Endodermal cell (in vitro differentiated cells): ENCODE measurements at regions not wholly inside any gene's neighbourhood (a gene's known extent, or its start where the extent isn't known, plus 50 kb on each side); places are given as distances from the start of the nearest gene placed in this dataset.

Experiments used
- DNase-seq: peaks from one replicate; pipeline ENCODE4 v3.0.0-alpha.2; 2017
- H3K27ac ChIP-seq: 2 replicates; pipeline ENCODE4 v1.5.1; 2013; ENCODE audit warnings: mild to moderate bottlenecking, low read depth, low read length, moderate library complexity
- H3K27me3 ChIP-seq: 2 replicates; pipeline ENCODE4 v1.6.1; 2013; ENCODE audit warnings: mild to moderate bottlenecking, low read length, moderate library complexity; ENCODE audit not compliant: insufficient read depth, control insufficient read depth, poor library complexity, severe bottlenecking
- H3K36me3 ChIP-seq: 2 replicates; pipeline ENCODE4 v1.7.0; 2013; ENCODE audit warnings: mild to moderate bottlenecking, low read length, moderate library complexity; ENCODE audit not compliant: control insufficient read depth, insufficient read depth
- H3K4me1 ChIP-seq: one replicate; pipeline ENCODE4 v1.7.0; 2013; ENCODE audit warnings: low read length; ENCODE audit not compliant: control insufficient read depth, insufficient read depth
- H3K4me3 ChIP-seq: 2 replicates; pipeline ENCODE4 v1.5.1; 2013; ENCODE audit warnings: mild to moderate bottlenecking, low read length, moderate library complexity
- H3K9ac ChIP-seq: 2 replicates; pipeline ENCODE4 v1.6.1; 2013; ENCODE audit warnings: mild to moderate bottlenecking, low read length, moderate library complexity; ENCODE audit not compliant: poor library complexity, severe bottlenecking; ENCODE audit errors: extremely low read depth
- H3K9me3 ChIP-seq: 2 replicates; pipeline ENCODE4 v1.6.1; 2013; ENCODE audit warnings: mild to moderate bottlenecking, low read length, moderate library complexity; ENCODE audit not compliant: control insufficient read depth
- H3K27ac Mint-ChIP-seq: 2 replicates; pipeline ENCODE4 v1.8.0; 2020; ENCODE audit warnings: mixed read lengths
- H3K27me3 Mint-ChIP-seq: 2 replicates; pipeline ENCODE4 v1.8.0; 2021; ENCODE audit warnings: mild to moderate bottlenecking, mixed read lengths; ENCODE audit not compliant: insufficient read depth
- H3K36me3 Mint-ChIP-seq: 2 replicates; pipeline ENCODE4 v1.8.0; 2020; ENCODE audit warnings: low read depth, mixed read lengths
- H3K4me1 Mint-ChIP-seq: 2 replicates; pipeline ENCODE4 v1.8.0; 2020; ENCODE audit warnings: mixed read lengths
- H3K4me3 Mint-ChIP-seq: 2 replicates; pipeline ENCODE4 v1.8.0; 2020; ENCODE audit warnings: mild to moderate bottlenecking, moderate library complexity, mixed read lengths
- H3K9me3 Mint-ChIP-seq: 2 replicates; pipeline ENCODE4 v1.8.0; 2020; ENCODE audit warnings: mild to moderate bottlenecking, mixed read lengths
- WGBS, 2 experiments: methylation state at CpG; one replicate each; pipeline versions ENCODE4 v1.1.5 to v1.1.7; 2013; ENCODE audit warnings: missing lambda C conversion rate in 2 of 2, mixed read lengths in 1 of 2; ENCODE audit not compliant: insufficient coverage in 1 of 2, insufficient read length in 1 of 2; 5-methylcytosine and 5-hydroxymethylcytosine counted together
- TF ChIP-seq, protein P1 (sequence below): fragments of 200-600 bp; sonication (generic); conservative IDR thresholded peaks from 2 replicates; pipeline ENCODE4 v1.5.0; 2021; ENCODE audit warnings: antibody characterized with exemption, mild to moderate bottlenecking

DNA sequence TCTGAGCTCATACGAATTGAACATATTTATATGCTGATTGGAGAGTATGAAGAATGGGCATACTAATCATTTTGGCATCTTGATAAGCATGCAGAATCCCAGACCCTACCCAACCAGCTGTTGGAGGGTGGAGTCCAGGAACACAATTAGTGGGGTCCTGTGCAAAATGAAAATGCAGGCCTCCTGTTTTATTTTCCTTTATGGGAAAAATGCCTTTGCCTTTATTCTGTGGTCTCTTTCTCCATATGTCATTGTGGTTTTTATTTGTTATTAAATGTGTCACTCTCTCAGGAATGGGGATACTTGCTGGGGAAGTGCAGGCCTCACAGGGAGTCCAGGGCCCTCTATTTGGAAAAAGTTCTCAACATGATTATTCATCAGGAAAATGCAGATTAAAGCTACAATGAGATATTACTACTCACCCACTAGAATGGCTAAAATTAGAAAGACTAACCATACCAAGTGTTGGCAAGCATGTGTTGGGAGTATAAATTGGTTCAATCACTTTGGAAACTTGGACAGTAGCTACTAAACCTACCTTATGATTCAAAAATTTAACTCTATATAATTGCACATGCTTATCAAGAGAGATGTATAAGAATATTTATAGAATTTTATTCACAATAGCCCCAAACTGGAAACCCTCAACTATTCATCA is 185.1 kb upstream of the FOXN2 start:
- no peak overlapping the region for H3K27ac ChIP-seq
- H3K9me3 Mint-ChIP-seq, result no peaks in the 10 kb centered on the region
- no peaks in the 10 kb centered on the region for H3K36me3 ChIP-seq
- no peaks in the 10 kb centered on the region for H3K27me3 Mint-ChIP-seq
- no peak for DNase-seq
- no peaks in the 10 kb centered on the region for H3K4me1 ChIP-seq
- no peak overlapping the region for H3K4me3 ChIP-seq
- H3K27me3 ChIP-seq, result no peaks in the 10 kb centered on the region
- H3K4me1 Mint-ChIP-seq, result no peaks in the 10 kb centered on the region
- no peak overlapping the region for H3K4me3 Mint-ChIP-seq
- WGBS, 2 experiments, result 89 to 95% methylated on average over 1 of the region's 1 CpG
- no peak overlapping the region for H3K9ac ChIP-seq
- no peaks in the 10 kb centered on the region for H3K9me3 ChIP-seq
- H3K27ac Mint-ChIP-seq, result no peak overlapping the region
- H3K36me3 Mint-ChIP-seq, result no peaks in the 10 kb centered on the region
- TF ChIP-seq, protein P1, sequence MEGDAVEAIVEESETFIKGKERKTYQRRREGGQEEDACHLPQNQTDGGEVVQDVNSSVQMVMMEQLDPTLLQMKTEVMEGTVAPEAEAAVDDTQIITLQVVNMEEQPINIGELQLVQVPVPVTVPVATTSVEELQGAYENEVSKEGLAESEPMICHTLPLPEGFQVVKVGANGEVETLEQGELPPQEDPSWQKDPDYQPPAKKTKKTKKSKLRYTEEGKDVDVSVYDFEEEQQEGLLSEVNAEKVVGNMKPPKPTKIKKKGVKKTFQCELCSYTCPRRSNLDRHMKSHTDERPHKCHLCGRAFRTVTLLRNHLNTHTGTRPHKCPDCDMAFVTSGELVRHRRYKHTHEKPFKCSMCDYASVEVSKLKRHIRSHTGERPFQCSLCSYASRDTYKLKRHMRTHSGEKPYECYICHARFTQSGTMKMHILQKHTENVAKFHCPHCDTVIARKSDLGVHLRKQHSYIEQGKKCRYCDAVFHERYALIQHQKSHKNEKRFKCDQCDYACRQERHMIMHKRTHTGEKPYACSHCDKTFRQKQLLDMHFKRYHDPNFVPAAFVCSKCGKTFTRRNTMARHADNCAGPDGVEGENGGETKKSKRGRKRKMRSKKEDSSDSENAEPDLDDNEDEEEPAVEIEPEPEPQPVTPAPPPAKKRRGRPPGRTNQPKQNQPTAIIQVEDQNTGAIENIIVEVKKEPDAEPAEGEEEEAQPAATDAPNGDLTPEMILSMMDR, result no peak

DNA sequence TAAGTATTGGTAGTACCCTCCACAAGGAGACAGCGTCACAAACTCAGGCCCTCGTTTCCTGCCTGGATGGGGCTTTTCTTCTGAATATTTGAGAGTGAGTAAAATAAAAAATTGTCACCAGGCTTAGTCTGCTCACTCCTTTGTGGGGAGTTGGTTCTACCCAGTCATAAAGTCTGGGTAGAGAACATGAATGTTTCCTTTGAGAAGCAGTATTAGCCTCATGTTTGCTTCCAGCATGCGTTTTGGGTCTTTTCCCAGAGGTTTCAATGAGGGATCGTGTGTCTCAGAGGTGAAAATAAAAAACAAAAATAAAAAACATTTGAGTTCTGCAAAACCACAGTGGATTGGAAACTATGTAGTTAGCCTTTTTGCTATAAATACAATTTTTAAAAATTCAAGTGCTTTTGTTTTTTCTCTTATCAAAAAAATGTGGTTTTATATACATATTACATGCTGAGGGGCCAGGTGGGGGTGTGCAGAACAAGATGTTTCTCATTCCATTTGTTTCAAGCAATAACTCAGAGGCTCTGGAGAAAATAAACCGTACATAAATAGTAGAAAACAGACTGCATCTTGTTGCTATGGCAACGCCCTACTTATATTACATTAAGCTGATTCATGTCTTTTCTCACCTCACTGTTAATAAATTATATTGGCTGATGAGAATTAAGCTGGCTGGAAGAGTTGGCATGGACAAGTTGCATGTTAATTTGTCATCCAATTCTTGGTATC is 182.8 kb upstream of the FOXN2 start:
- H3K4me3 Mint-ChIP-seq, result no peak overlapping the region
- no peak overlapping the region for H3K9ac ChIP-seq
- no peak for DNase-seq
- no peaks in the 10 kb centered on the region for H3K36me3 Mint-ChIP-seq
- 95% methylated on average over 2 to 6 of the region's 6 CpGs for WGBS, 2 experiments
- TF ChIP-seq, protein P1, result no peak
- H3K27me3 ChIP-seq, result no peaks in the 10 kb centered on the region
- no peaks in the 10 kb centered on the region for H3K36me3 ChIP-seq
- H3K27ac ChIP-seq, result no peak overlapping the region
- H3K4me1 Mint-ChIP-seq, result no peaks in the 10 kb centered on the region
- no peaks in the 10 kb centered on the region for H3K27me3 Mint-ChIP-seq
- no peaks in the 10 kb centered on the region for H3K4me1 ChIP-seq
- H3K9me3 Mint-ChIP-seq, result no peaks in the 10 kb centered on the region
- H3K4me3 ChIP-seq, result no peak overlapping the region
- H3K27ac Mint-ChIP-seq, result no peak overlapping the region
- no peaks in the 10 kb centered on the region for H3K9me3 ChIP-seq

DNA sequence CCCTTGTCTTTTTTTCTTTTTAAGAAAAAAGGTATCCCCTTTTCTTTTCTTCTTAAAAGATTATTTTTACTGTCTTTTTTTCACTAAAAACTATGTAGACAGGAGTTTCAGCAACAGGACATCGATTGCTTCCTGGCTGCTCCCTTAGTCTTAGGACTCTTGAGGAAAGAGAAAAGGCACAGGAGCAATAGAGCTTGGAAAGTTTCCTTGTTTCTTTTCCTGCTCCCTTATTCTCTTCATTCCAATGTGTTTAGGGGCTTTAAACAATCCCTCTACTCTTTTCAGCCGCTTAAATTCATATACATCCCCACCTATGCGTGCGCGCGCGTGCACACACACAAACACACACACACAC is 182.2 kb upstream of the FOXN2 start:
- no peaks in the 10 kb centered on the region for H3K9me3 ChIP-seq
- no peak overlapping the region for H3K27ac ChIP-seq
- H3K4me1 ChIP-seq, result no peaks in the 10 kb centered on the region
- Mint-ChIP-seq H3K4me1 (no peaks in the 10 kb centered on the region), H3K4me3 (no peak overlapping the region), H3K36me3 (no peaks in the 10 kb centered on the region), H3K27me3 (no peaks in the 10 kb centered on the region), H3K27ac (no peak overlapping the region), H3K9me3 (no peaks in the 10 kb centered on the region)
- no peak overlapping the region for H3K4me3 ChIP-seq
- WGBS, 2 experiments, result 97% methylated on average over 7 of the region's 7 CpGs; no CpG with 5 or more reads in 1 of the 2 experiments
- no peaks in the 10 kb centered on the region for H3K36me3 ChIP-seq
- H3K9ac ChIP-seq, result no peak overlapping the region
- no peak for DNase-seq
- TF ChIP-seq, protein P1, result no peak
- no peaks in the 10 kb centered on the region for H3K27me3 ChIP-seq
